Activated CD4-positive, alpha-beta T cell treated with anti-CD3 and anti-CD28 coated beads, Interleukin-2, Interleukin-4, amounts not matched to agents 100 ng/mL and 50 ng/mL, durations not matched to agents 16 hours and 8 hours (primary cell): ENCODE measurements at regions not wholly inside any gene's neighbourhood (a gene's known extent, or its start where the extent isn't known, plus 50 kb on each side); places are given as distances from the start of the nearest gene placed in this dataset.
"Not testable (repeated sequence)": the region's sequence is repeated elsewhere in the genome, so short reads cannot be mapped to it uniquely, and the experiment has no call there.

Experiments used
- DNase-seq: peaks from one replicate; pipeline ENCODE4 v3.0.0-alpha.2; 2020; ENCODE audit warnings: low spot score

DNA sequence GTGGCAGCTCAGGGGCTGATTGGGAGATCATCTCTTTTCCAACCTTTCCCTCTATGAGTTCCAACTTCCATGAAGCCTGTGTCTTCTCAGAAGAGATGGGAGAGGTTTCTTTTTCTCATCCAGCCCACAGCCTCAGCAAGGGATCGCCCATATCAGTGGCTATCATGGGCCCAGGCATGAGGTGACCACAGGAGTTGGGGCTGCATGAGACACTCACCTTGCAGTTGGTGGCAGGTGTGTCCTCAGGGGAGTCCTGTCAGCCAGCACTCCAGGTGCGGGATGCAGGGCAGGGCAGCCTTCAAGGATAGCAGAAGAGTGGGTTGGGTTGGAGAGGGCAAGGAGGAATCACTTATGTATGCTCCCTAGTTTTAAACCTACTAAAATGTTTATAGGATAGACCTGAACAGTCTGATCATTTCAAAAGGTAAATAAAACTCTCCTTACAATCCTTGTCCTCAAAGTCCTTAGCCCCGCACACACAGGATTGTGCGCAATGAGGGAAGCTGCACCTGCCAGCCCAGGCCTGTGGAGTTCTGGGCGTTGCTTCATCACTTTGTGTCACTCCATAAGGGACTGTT lies 811.1 kb downstream of the KCNJ18 start:
- DNase-seq = no peak

DNA sequence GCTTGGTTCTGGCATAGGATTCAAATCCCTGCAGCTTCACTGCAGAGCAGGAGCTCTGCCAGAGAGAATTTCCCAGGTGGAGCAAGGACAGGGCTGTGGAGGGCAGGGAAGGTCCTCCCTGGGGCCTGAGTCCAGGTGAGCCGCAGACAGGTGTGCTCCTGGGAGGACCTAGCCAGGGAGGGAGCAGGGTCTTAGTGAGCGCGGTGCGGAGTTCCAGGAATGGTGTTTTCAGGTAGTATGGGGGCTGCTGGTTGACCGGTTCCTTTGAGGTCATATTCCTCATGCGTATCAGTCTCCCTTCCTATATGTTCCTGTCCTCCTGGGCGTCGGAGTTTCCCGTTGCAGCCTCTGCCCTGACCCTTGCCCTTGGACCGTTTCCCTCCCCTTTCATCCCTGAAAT lies 813.3 kb downstream of the KCNJ18 start:
- DNase-seq = no peak

DNA sequence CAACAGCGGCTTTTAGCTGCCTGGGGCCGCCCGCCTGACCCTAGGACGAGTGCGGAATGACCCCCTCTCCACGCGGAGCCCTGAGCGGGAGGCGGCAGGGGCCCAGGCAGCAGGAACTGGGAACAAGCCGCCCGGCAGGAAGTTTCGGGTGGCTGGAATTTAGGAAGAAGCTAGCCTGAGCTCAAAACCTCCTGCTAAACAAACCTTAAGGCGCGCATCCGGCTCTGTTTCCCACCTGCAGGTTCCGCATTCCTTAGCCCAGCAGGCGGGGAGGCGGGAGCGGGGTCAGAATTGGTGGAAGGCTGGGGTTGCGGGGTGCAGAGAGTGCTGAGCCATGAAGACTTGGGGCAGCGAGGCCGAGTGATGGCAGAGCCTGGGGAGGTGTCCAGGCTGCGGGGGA lies 813.9 kb downstream of the KCNJ18 start:
- no peak for DNase-seq

GRCh38 chr17:22506861-22507260 lies 814.5 kb downstream of the KCNJ18 start:
- DNase-seq = no peak

DNA sequence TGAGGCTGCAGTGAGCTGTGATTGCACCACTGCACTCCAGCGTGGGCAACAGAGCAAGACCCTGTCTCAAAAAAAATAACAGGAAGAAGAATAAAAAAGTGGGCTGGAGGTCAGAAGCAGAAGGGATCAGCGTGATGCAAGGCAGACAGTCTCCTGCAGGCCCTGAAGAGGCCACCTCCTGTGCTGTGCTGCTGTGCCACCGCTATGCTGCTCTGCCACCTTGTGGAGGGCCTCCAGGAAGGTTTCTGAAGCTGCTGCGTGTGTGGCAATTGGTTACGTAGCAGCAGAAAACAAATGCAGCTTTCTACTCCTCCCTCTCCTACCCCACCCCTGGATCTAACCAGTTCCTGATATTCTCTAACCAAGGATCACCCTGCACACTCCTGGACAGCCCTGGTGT lies 815.5 kb downstream of the KCNJ18 start:
- no peak for DNase-seq

DNA sequence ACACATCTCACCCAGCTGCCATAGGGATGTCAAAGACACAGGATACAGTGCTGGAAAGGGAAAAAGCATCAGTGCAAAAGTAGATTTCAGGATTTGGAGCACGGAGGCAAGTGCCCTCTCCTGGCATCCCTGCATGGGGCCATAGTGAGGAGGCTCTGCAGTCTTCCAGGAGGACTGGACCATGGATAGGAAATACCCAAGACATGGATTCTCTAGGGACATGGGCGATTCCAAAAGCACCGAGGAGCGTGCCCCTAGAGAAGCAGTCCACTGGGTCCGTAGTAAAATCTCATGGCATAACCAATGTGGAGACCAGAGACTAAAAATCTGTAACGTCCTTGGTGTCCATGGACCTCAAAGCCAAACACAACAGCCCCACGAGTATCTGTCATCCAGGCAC lies 818.2 kb downstream of the KCNJ18 start:
- DNase-seq = no peak

DNA sequence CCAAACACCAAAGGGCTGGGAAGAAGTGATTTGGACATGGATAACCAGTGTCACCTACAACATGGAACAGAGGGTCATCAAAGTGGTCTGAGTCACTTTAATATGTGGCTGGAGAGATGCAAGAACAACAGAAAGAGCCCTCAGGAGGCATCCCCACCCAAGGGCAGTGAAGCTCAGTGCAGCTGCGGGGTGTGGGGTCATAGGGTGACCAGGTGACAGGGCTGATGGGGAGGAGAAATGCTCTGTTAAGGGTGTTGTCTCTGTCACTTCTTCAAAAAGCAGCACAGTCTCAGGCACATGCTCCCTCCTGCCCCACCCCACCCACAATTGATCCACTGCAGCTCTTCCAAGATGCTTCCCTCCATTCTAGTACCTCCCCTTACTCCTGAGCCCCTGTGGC lies 819.1 kb downstream of the KCNJ18 start:
- DNase-seq = no peak

DNA sequence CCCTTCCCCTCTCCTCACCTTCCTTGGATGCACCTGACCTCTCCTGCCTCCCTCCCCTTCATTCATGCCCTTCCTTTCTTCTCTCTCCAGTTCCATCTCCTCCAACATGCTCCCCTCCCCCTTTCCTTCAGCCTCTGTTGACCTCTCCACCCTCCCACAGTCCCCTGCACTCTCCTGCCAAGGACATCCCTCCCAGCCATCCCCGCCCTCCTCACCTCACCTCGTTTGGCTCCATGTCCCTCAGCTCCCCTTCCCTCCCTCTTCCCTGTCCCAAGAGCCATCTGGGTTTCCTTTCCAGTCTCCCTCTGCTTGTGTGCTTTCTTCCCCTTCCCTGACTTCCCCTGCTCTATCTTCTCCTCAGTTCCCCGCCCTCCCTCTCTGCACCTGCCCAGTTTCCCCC lies 819.7 kb downstream of the KCNJ18 start:
- DNase-seq = no peak

GRCh38 chr17:22512506-22512905 lies 820.2 kb downstream of the KCNJ18 start:
- no peak for DNase-seq

GRCh38 chr17:22512997-22513538 lies 820.7 kb downstream of the KCNJ18 start:
- no peak for DNase-seq

DNA sequence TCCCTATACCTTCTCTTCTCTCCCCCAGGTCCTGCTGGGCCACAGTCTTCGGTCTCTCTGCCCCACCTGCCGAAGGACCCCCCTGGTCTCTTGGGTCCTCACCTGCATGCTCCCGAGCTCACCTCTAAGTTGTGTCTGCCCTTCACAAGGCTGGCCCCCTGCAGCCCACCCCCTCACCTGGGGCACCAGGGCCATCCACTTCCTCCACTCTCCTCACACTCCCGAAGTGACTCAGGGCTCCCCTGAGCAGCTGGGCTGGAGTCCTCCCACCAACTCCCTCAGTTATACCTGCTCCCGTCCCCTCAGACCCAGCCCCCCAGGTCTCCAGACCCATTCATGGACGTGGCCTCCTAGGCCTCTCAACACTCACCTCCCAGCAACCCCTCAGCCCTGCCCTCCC lies 822.0 kb downstream of the KCNJ18 start:
- no peak for DNase-seq

DNA sequence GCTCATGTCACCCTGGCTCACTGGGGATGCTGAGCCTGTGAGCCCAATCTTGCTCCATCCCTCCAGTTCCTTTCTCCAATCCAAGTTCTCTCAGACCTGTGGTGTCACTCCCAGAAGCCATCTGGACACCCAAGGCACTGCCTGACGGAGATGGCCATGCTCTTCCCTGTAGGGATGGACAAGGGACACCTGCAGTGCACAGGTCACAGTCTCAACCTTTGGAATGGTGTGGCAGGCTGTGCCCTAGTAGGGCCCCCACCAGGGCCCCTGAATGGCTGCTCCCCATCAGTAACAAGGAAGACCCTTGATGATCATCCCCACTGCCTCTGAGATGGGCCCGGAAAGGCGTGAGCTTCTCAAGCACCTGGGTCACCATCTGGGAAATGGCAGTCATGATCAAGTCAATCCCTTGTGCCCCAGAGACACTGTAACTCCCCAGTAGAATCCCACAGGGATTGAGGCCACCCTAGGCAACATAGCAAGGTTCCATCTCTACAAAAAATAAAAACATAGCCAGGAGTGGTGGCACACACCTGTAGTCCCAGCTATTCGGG lies 822.5 kb downstream of the KCNJ18 start:
- DNase-seq = no peak

DNA sequence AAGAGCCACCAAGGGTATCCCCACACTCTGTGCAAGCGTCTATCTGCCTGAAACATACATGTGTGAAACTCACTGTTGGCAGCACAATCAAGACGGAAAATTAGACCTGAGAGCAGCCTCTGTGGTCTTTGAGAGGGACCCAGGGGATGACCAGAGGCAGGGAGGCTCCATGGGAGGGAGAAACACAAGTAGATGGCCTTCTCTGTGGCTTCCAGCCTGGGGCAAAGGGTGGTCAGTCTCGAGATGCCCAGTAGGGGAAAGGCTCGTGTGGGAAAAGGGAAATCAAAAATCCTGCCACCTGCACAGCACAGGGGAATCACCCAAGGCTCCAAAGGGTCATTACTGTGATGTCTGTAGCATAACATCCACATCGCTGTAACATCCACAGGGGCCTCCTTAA lies 823.3 kb downstream of the KCNJ18 start:
- DNase-seq = no peak

GRCh38 chr17:22516861-22517636 lies 824.7 kb downstream of the KCNJ18 start:
- no peak for DNase-seq

DNA sequence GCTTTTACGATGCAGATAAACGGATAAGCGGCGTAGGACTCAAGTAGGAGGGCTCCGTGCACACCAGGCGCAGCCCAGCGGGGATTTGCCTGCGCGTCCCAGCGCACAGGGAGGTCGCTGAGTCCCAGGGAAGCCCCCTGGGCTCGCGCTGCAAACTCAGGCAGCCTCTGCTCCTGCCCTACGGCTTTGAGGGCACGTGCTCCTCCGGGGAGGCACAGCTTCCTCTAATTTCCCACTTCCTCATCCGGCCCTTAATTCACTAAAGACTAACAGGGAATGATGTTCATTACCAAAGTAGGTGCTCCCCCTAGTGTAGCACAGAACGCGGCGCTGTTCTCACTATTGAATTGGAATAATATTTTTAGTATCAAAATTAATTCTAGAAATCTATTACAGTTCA lies 825.4 kb downstream of the KCNJ18 start:
- DNase-seq = no peak

- no peak for DNase-seq
Observed at GRCh38 chr17:22518185-22518584, 825.9 kb downstream of the KCNJ18 start.

- not testable (repeated sequence) for DNase-seq
Observed at GRCh38 chr17:22548873-22549272, 856.5 kb downstream of the KCNJ18 start.

DNA sequence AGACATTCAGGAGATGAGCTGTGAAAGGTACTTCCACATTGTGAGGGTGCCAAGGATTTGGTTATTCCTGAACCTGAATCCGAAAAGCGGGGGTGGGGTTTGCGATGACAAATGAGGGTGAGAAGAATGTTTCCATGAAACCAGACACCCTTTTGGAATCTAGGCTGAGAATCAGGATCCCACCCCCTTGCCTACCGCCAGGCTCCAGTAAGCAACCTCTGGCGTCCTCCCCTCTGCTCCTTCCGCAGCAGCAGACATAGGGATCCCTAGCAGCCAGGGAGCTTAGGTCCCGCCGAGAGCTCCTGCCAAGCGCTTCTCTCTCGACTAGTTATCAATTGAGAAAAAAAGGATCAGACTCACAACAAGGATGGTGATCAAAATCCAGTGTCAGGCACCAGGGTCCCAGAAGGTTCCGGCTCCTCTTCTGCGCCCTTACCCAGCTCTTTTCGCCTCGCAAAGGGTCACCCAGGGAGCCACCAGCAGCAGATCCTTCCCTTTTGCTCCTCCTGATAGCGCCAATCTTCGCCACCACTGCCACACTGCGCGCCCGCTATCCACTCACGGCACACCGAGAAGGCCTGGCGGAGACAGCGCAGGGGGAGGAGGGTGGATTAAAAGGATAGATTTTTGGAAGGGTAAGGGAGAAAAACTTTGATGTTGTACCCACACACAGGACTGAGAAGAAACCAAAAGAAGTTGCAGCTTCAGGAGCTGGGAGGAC lies 859.5 kb downstream of the KCNJ18 start:
- DNase-seq = not testable (repeated sequence)

DNA sequence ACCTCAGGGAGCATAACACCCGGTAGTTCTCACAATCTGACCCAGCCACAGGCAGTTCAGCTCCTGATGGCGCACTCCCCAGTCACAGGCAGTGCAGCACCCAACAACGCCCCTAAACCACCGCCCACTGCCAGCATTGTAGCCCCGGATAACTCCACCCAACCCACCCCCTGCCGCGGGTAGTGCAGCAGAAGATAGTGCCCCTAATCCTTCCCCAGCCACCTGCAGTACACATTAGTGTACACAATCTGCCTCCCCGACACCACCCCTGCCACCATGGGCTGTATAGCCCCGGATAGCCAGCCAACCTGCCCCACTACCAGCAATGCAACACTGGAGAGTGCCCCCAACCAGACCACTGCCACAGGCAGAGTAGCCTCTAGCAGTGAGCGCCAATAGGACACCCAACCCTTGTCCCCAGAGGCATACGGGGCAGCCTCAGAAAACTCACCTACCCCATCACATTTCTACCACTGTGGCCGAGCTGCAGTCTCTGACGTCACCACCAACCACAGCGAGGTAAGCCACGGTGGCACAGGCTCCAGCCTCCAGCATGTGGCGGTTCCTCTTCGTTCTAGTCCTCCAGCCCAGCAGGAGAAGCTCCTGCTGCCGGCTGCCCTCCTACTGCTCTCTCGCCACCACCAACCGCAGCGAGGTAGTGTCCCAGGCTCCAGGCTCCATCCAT lies 877.3 kb downstream of the KCNJ18 start:
- DNase-seq = no peak

- DNase-seq = no peak
Observed at GRCh38 chr17:22570144-22570845, 878.0 kb downstream of the KCNJ18 start.

- DNase-seq = no peak
Observed at GRCh38 chr17:22599322-22599721, 907.0 kb downstream of the KCNJ18 start.
